Progenitor cell of endocrine pancreas (in vitro differentiated cells): ENCODE measurements at regions not wholly inside any gene's neighbourhood (a gene's known extent, or its start where the extent isn't known, plus 50 kb on each side); places are given as distances from the start of the nearest gene placed in this dataset.

Experiments used
- DNase-seq: peaks from one replicate; pipeline ENCODE4 v3.0.0; 2021; ENCODE audit warnings: low spot score; ENCODE audit not compliant: unreplicated experiment
- H3K27ac Mint-ChIP-seq: 2 replicates; pipeline ENCODE4 v1.8.0; 2021; ENCODE audit warnings: mild to moderate bottlenecking, moderate library complexity, mixed read lengths
- H3K27me3 Mint-ChIP-seq: 2 replicates; pipeline ENCODE4 v1.8.0; 2021; ENCODE audit warnings: mixed read lengths
- H3K36me3 Mint-ChIP-seq: 2 replicates; pipeline ENCODE4 v1.8.0; 2022; ENCODE audit warnings: mixed read lengths; ENCODE audit not compliant: insufficient read depth
- H3K4me1 Mint-ChIP-seq: 2 replicates; pipeline ENCODE4 v1.8.0; 2021; ENCODE audit warnings: low read depth, mixed read lengths
- H3K4me3 Mint-ChIP-seq: 2 replicates; pipeline ENCODE4 v1.8.0; 2021; ENCODE audit warnings: low read depth, mild to moderate bottlenecking, moderate library complexity, mixed read lengths
- H3K9me3 Mint-ChIP-seq: 2 replicates; pipeline ENCODE4 v1.8.0; 2021; ENCODE audit warnings: low read depth, mixed read lengths
- TF ChIP-seq, protein P1 (sequence below): fragments of 200-600 bp; sonication (generic); IDR thresholded peaks from one replicate; pipeline ENCODE4 v1.5.0; 2021; ENCODE audit warnings: antibody characterized with exemption, mild to moderate bottlenecking; ENCODE audit not compliant: unreplicated experiment

DNA sequence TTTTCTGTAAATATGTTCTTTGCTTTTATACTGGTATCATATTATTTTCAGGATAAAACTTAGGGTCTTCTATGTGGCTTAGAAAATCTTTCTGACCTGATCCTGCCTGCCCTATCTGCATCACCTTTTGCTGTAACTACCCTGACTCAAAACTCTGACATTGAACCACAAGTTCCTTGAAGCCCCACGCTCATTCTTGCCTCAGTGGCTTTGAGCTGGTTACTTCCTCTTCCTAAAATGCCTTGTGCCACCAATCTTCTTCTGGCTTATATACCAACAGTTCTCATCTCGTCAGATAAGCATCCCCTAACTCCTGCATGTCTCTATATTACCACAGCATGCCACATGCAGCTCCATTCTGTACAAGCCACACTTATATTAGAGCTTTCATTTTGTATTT is 84.5 kb upstream of the LRRC7 start:
- H3K27ac Mint-ChIP-seq = no peak overlapping the region
- DNase-seq = no peak

DNA sequence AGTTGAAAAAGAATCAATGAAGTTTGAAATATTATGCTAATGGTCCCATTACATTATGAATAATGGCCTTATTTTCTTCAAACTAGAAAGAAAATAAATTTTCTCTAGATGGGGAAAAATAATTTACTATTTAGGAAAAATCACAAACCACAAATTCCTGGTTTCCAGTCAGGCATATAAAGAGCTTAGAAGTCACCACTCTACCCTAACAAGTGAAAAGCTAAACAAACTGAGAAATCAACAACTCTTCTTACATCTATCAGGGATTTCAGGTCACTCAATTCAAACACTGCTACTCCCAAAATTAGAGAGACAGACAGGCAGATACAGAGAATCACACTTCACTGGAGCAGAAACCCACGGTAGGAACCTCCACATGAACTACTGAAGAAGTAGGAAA is 82.1 kb upstream of the LRRC7 start:
- TF ChIP-seq, protein P1, sequence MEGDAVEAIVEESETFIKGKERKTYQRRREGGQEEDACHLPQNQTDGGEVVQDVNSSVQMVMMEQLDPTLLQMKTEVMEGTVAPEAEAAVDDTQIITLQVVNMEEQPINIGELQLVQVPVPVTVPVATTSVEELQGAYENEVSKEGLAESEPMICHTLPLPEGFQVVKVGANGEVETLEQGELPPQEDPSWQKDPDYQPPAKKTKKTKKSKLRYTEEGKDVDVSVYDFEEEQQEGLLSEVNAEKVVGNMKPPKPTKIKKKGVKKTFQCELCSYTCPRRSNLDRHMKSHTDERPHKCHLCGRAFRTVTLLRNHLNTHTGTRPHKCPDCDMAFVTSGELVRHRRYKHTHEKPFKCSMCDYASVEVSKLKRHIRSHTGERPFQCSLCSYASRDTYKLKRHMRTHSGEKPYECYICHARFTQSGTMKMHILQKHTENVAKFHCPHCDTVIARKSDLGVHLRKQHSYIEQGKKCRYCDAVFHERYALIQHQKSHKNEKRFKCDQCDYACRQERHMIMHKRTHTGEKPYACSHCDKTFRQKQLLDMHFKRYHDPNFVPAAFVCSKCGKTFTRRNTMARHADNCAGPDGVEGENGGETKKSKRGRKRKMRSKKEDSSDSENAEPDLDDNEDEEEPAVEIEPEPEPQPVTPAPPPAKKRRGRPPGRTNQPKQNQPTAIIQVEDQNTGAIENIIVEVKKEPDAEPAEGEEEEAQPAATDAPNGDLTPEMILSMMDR = no peak
- no peaks in the 10 kb centered on the region for H3K36me3 Mint-ChIP-seq
- peaks cover 16% of the 10 kb centered on the region for H3K9me3 Mint-ChIP-seq
- DNase-seq = no peak
- H3K4me1 Mint-ChIP-seq = peaks cover 2% of the 10 kb centered on the region
- H3K27me3 Mint-ChIP-seq = no peaks in the 10 kb centered on the region
- no peak overlapping the region for H3K27ac Mint-ChIP-seq
- no peak overlapping the region for H3K4me3 Mint-ChIP-seq

More for the DNA sequence above, 84.5 kb upstream of the LRRC7 start:
- Mint-ChIP-seq H3K27me3 (no peaks in the 10 kb centered on the region), H3K36me3 (no peaks in the 10 kb centered on the region), H3K9me3 (peaks cover 7% of the 10 kb centered on the region), H3K4me3 (no peak overlapping the region), H3K4me1 (peaks cover 4% of the 10 kb centered on the region)
- TF ChIP-seq, protein P1 = no peak

DNA sequence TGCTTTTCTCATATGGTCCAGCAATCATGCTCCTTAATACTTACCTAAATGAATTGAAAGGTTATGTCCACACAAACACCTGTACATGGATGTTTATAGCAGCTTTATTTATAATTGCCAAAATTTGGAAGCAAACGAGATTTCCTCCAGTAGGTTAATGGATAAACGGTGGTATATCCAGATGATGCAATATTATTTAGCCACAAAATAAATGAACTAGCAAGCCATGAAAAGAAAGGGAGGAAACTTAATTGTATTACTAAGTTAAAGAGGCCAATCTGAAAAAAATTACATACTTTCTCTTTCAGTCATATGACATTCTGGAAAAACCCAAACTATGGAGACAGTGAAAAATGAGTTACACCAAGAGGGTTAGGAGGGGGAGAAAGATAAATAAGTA is 76.3 kb upstream of the LRRC7 start:
- no peak overlapping the region for H3K4me3 Mint-ChIP-seq
- no peak for DNase-seq
- no peaks in the 10 kb centered on the region for H3K36me3 Mint-ChIP-seq
- TF ChIP-seq, protein P1 = no peak
- H3K4me1 Mint-ChIP-seq = peaks cover 14% of the 10 kb centered on the region
- H3K27me3 Mint-ChIP-seq = no peaks in the 10 kb centered on the region
- H3K27ac Mint-ChIP-seq = no peak overlapping the region
- peaks cover 20% of the 10 kb centered on the region for H3K9me3 Mint-ChIP-seq

DNA sequence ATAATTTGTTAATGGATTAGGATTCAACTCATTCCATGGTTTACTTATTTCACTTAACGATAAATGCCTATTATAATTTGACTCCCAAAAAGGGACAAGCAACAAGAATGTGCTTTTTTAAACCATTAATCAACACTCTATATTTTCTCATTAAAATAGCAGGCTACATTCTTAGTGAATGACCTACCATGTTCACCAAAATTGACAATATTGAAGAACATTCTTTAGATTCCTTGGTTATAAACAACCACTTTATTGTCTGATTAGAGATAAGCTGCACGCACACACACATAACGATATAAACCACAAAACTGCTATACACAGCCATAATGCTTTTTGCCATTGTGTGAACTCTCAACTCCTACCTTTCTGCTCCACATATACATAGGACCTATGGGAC is 75.4 kb upstream of the LRRC7 start:
- Mint-ChIP-seq H3K4me1 (peaks cover 16% of the 10 kb centered on the region), H3K9me3 (peaks cover 20% of the 10 kb centered on the region)

DNA sequence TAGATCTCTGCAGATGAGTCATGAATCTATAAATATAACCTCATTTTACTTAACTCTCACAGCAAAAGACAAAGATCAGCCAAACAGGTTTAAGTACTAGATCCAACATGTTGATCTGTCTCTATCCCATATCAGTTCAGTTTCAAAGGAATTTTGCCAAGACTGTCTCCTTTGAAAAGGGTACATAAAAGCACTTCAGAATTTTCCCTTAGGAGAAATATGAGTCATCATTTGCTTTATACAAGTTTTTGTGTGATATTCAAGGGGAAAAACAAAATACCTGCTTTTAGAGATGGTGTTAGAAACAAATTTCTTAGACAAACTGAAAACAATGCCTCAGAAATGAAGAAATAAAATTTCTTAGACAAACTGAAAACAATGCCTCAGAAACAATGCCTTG is 73.5 kb upstream of the LRRC7 start:
- no peaks in the 10 kb centered on the region for H3K36me3 Mint-ChIP-seq
- TF ChIP-seq, protein P1 = no peak
- peaks cover 14% of the 10 kb centered on the region for H3K9me3 Mint-ChIP-seq
- no peak overlapping the region for H3K27ac Mint-ChIP-seq
- peaks cover 20% of the 10 kb centered on the region for H3K4me1 Mint-ChIP-seq
- H3K4me3 Mint-ChIP-seq = no peak overlapping the region
- DNase-seq = no peak
- H3K27me3 Mint-ChIP-seq = no peaks in the 10 kb centered on the region

More for the DNA sequence above, 75.4 kb upstream of the LRRC7 start:
- H3K27ac Mint-ChIP-seq = no peak overlapping the region
- TF ChIP-seq, protein P1 = no peak
- H3K36me3 Mint-ChIP-seq = no peaks in the 10 kb centered on the region
- no peak overlapping the region for H3K4me3 Mint-ChIP-seq
- no peaks in the 10 kb centered on the region for H3K27me3 Mint-ChIP-seq
- DNase-seq = no peak
